WTC11 (cell line): ENCODE measurements at regions not wholly inside any gene's neighbourhood (a gene's known extent, or its start where the extent isn't known, plus 50 kb on each side); places are given as distances from the start of the nearest gene placed in this dataset.

ENCODE experiments used
- ATAC-seq: fragments of 200-7000 bp; cut with Tn5 transposase; 2 replicates; pipeline ENCODE4 v1.10.0; 2021; ENCODE audit warnings: mild to moderate bottlenecking, moderate library complexity
- CTCF ChIA-PET: fragments of 300-600 bp; sonication (Branson Sonifier 250); formaldehyde crosslinking; loops from one replicate; lab custom pipeline; 2021; ENCODE audit warnings: antibody characterized with exemption; lab: Charles Lee
- POLR2A ChIA-PET: fragments of 350-600 bp; sonication (Branson Sonifier 250); formaldehyde crosslinking; loops from one replicate; lab custom pipeline; 2021; ENCODE audit warnings: antibody characterized with exemption; lab: Charles Lee
- DNase-seq: peaks from one replicate; pipeline ENCODE4 v3.0.0; 2021; ENCODE audit warnings: low spot score
- H3K27ac Mint-ChIP-seq: 2 replicates; pipeline ENCODE4 v1.8.0; 2021; ENCODE audit warnings: mixed read lengths
- H3K27me3 Mint-ChIP-seq: 2 replicates; pipeline ENCODE4 v1.8.0; 2021; ENCODE audit warnings: low read depth, mild to moderate bottlenecking, moderate library complexity, mixed read lengths
- H3K36me3 Mint-ChIP-seq: 2 replicates; pipeline ENCODE4 v1.8.0; 2021; ENCODE audit warnings: mixed read lengths
- H3K4me1 Mint-ChIP-seq: 2 replicates; pipeline ENCODE4 v1.8.0; 2022; ENCODE audit warnings: mixed read lengths
- H3K4me3 Mint-ChIP-seq: 2 replicates; pipeline ENCODE4 v1.8.0; 2021; ENCODE audit warnings: mild to moderate bottlenecking, moderate library complexity, mixed read lengths
- H3K9me3 Mint-ChIP-seq: 2 replicates; pipeline ENCODE4 v1.8.0; 2021; ENCODE audit warnings: mixed read lengths
- CREM ChIP-seq: sonication (generic); formaldehyde crosslinking; IDR thresholded peaks from 2 replicates; pipeline ENCODE4 v1.8.1; 2022; ENCODE audit warnings: mild to moderate bottlenecking, missing genetic modification reagents, moderate library complexity
- E2F5 ChIP-seq: sonication (generic); formaldehyde crosslinking; IDR thresholded peaks from 2 replicates; pipeline ENCODE4 v1.8.1; 2022; ENCODE audit warnings: mild to moderate bottlenecking, moderate library complexity, missing genetic modification reagents
- ELF4 ChIP-seq: sonication (generic); formaldehyde crosslinking; IDR thresholded peaks from 2 replicates; pipeline ENCODE4 v1.8.1; 2022; ENCODE audit warnings: low read depth, mild to moderate bottlenecking, moderate library complexity, missing genetic modification reagents
- FOXJ3 ChIP-seq: sonication (generic); formaldehyde crosslinking; IDR thresholded peaks from 2 replicates; pipeline ENCODE4 v1.9.0; 2021; ENCODE audit warnings: missing genetic modification reagents, mild to moderate bottlenecking, borderline replicate concordance
- FOXP1 ChIP-seq: sonication (generic); formaldehyde crosslinking; IDR thresholded peaks from 2 replicates; pipeline ENCODE4 v1.8.0; 2022; ENCODE audit warnings: missing genetic modification reagents, mild to moderate bottlenecking, moderate library complexity, borderline replicate concordance
- GRHL2 ChIP-seq: fragments of 250-450 bp; sonication (Bioruptor Pico); IDR thresholded peaks from 2 replicates; pipeline ENCODE4 v1.8.0; 2022; ENCODE audit warnings: mild to moderate bottlenecking, moderate library complexity; ENCODE audit not compliant: insufficient replicate concordance, severe bottlenecking
- GTF2I ChIP-seq: fragments of 250-450 bp; sonication (Bioruptor Pico); conservative IDR thresholded peaks from 2 replicates; pipeline ENCODE4 v1.4.0; 2021; ENCODE audit warnings: mild to moderate bottlenecking
- HMGXB4 ChIP-seq: sonication (generic); formaldehyde crosslinking; IDR thresholded peaks from 2 replicates; pipeline ENCODE4 v1.8.1; 2023; ENCODE audit warnings: mild to moderate bottlenecking, moderate library complexity, missing genetic modification reagents
- IRF2 ChIP-seq: sonication (generic); formaldehyde crosslinking; IDR thresholded peaks from 2 replicates; pipeline ENCODE4 v1.8.0; 2022; ENCODE audit warnings: low read depth, missing genetic modification reagents, borderline replicate concordance
- KAT7 ChIP-seq: sonication (generic); formaldehyde crosslinking; IDR thresholded peaks from 2 replicates; pipeline ENCODE4 v1.8.1; 2023; ENCODE audit warnings: missing genetic modification reagents, mild to moderate bottlenecking, borderline replicate concordance
- PREB ChIP-seq: sonication (generic); formaldehyde crosslinking; IDR thresholded peaks from 2 replicates; pipeline ENCODE4 v1.8.1; 2022; ENCODE audit warnings: mild to moderate bottlenecking, missing genetic modification reagents, moderate library complexity, borderline replicate concordance
- SMAD4 ChIP-seq: sonication (generic); formaldehyde crosslinking; IDR thresholded peaks from 2 replicates; pipeline ENCODE4 v1.8.0; 2022; ENCODE audit warnings: mild to moderate bottlenecking, missing genetic modification reagents
- SP1 ChIP-seq: sonication (generic); formaldehyde crosslinking; conservative IDR thresholded peaks from 2 replicates; pipeline ENCODE4 v1.8.1; 2022; ENCODE audit warnings: missing genetic modification reagents
- ZNF232 ChIP-seq: sonication (generic); formaldehyde crosslinking; IDR thresholded peaks from 2 replicates; pipeline ENCODE4 v1.8.0; 2022; ENCODE audit warnings: mild to moderate bottlenecking, missing genetic modification reagents
- ZNF281 ChIP-seq: sonication (generic); formaldehyde crosslinking; IDR thresholded peaks from 2 replicates; pipeline ENCODE4 v1.8.0; 2023; ENCODE audit warnings: mild to moderate bottlenecking, missing genetic modification reagents
- ZNF512 ChIP-seq: sonication (generic); formaldehyde crosslinking; IDR thresholded peaks from 2 replicates; pipeline ENCODE4 v1.8.1; 2022; ENCODE audit warnings: missing genetic modification reagents, borderline replicate concordance
- ZNF671 ChIP-seq: fragments of 250-450 bp; sonication (Bioruptor Pico); IDR thresholded peaks from 2 replicates; pipeline ENCODE4 v1.8.0; 2021; ENCODE audit warnings: mild to moderate bottlenecking

GRCh38 chr2:139124271-139124670 lies 344.1 kb upstream of the NXPH2 start:
- ChIA-PET CTCF (no interaction called here), POLR2A (no interaction called here)
- H3K9me3 Mint-ChIP-seq, result peaks cover 15% of the 10 kb centered on the region

More at GRCh38 chr2:139124271-139124670, 344.1 kb upstream of the NXPH2 start:
- Mint-ChIP-seq H3K27ac (no peak overlapping the region), H3K4me3 (no peak overlapping the region), H3K36me3 (no peaks in the 10 kb centered on the region), H3K27me3 (no peaks in the 10 kb centered on the region), H3K4me1 (peaks cover 10% of the 10 kb centered on the region)
- no peak for ATAC-seq
- DNase-seq, result no peak
- no peak for TF ChIP-seq FOXP1 (CRISPR knock-in tag)
- no peak for TF ChIP-seq GRHL2
- TF ChIP-seq ELF4, result no peak
- TF ChIP-seq ZNF281 (CRISPR knock-in tag), result no peak
- no peak for TF ChIP-seq ZNF232 (CRISPR knock-in tag)
- no peak for TF ChIP-seq HMGXB4
- TF ChIP-seq IRF2 (CRISPR knock-in tag), result no peak
- TF ChIP-seq ZNF671 (CRISPR knock-in tag), result no peak
- no peak for TF ChIP-seq SP1 (CRISPR knock-in tag)
- TF ChIP-seq SMAD4 (CRISPR knock-in tag), result no peak
- TF ChIP-seq FOXJ3 (CRISPR knock-in tag), result no peak
- no peak for TF ChIP-seq ZNF512 (CRISPR knock-in tag)
- TF ChIP-seq E2F5 (CRISPR knock-in tag), result no peak
- TF ChIP-seq CREM (CRISPR knock-in tag), result no peak
- TF ChIP-seq GTF2I (CRISPR knock-in tag), result no peak
- no peak for TF ChIP-seq PREB (CRISPR knock-in tag)
- no peak for TF ChIP-seq KAT7 (CRISPR knock-in tag)
